NCI-H1092 (cell line): ENCODE measurements at regions not wholly inside any gene's neighbourhood (a gene's known extent, or its start where the extent isn't known, plus 50 kb on each side); places are given as distances from the start of the nearest gene placed in this dataset.
"Not testable (repeated sequence)": the region's sequence is repeated elsewhere in the genome, so short reads cannot be mapped to it uniquely, and the experiment has no call there.

Experiments
- DNase-seq: peaks from one replicate; lab custom pipeline; 2025; lab: John Stamatoyannopoulos, UW

DNA sequence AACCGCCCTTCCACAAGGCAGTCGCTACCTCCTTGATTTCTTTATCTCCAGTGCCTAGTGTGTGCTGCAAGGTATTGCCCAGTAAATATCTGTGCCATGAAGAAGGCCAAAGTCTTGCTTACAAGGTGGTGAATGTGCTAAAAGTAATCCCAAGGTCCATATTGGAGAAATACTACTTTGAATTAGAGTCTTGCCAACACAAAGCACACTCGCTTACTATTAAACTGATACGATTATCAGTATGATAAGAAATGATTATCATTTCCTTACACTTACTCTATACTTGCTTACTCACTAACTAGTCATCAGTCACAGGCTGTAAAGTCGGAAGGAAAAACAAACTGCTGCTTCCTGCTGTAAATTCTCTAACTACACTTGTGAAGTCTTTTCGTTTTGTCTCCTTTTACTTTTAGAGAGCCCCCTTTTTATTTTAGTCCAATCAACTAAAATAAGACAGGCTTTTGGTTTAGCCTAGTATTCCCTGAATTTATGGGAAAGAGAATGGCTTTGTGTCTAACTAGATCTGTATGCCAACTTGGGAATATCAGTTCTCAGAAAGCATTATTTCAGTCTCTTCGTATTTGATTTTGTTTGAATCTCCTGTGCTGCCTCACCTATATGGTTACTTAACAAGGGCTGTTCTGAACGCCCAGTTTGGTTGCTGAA lies 107.1 kb upstream of the TSC22D2 start:
- no peak for DNase-seq

GRCh38 chr3:150300388-150300787 lies 107.7 kb upstream of the TSC22D2 start:
- no peak for DNase-seq

DNA sequence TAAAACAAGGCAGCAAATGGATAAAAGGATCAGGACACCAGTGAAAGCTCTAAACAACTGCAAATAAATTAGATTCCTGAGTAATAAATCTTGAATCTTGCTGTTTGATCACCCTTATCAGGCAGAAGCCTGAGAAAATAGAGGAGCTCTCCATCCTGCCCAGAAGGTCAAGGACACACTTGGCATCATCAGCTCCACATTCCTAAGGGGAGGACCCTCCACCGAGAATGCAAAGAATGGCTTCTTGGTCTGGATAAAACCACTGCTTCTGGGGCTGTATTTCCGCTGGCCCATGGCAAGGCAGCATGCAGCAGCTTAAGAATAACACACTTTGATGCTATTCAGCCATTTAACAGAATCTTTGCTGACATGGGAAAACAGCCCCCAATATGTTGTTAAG lies 108.9 kb upstream of the TSC22D2 start:
- DNase-seq: no peak

DNA sequence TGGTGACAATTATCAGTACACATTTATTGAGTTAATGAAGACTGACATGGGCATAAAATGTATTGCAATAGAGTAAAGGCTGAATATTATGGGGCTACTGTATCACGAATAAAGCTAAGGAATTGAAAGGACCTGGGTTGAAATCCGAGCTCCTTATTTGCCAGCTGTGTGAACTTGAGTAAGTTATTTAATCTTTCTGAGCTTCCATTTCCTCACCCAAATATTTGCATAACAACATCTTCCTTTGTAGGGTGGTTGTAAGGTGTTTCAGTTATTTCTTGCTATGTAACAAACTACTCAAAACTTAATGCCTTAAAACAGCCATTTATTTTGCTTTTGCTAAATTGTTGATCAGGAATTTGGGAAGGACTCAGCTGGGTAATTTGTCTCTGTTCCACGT lies 111.1 kb upstream of the TSC22D2 start:
- DNase-seq: no peak

GRCh38 chr3:150296123-150296735 lies 111.9 kb upstream of the TSC22D2 start:
- no peak for DNase-seq

DNA sequence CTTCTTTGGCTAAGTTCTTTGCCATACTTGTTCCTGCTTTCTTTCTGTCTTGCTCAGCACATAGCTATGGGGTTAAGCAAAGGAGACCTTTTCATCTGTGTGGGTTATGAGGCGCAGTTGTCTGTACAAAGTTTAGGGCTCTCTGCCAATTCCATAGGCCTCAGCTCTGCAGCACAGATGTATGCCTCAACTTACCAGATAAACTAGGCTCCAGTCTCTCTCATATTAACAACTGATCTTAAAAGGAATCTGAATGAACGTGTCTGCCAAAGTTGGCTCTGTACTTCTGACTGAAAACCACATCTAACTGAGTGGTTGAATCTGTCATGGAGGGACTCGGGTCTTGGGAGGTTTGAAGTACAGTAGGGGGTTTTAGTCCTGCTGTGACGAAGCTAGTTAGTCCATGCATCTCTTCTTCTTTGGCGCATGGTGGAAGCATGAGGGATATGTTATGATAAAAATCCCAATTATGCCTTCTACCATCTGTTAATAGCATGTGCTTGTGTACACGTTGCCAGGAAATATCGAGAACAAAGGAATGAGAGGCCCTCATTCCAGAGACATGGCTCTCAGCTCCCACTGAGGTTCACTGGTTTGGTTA lies 114.6 kb upstream of the TSC22D2 start:
- no peak for DNase-seq

- no peak for DNase-seq
These were observed 115.2 kb upstream of the TSC22D2 start for GRCh38 chr3:150292891-150293290.

GRCh38 chr3:150291515-150291914 lies 116.6 kb upstream of the TSC22D2 start:
- no peak for DNase-seq

DNA sequence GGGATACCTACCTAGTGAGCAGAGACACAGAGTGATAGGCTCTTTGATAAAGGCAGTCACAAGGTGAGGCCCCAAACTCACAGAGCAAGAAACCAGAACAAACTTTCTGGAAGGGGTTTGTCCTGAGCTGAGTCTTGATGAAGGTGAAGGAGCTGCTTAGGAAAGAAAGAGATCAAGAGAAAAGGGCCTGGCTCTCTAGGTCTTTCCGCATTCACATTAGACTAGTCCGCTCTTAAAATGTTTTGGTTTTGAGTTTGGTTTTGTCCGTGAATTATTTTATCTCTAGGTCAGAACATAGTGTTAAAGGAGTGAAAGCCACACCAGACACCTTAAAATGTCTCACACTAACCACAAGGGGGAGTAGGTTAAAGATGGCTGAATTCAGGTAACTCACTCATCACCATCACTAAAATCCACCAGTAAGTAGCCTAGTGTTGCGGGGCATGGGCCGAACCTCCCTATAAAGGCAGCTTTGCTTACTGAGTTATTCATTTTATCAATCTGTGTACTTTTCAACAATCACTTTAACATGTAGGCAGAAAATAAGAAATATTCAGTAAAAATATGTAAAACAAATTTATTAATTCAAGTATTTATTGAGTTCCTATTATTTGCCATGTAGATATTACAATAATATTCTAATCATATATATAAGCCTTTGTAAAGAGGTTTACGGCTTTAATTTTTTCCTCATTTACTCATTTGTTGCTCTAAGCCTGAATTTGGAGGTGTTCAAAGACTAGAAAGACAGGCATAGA lies 121.5 kb upstream of the TSC22D2 start:
- peak; percentile 22 for DNase-seq

DNA sequence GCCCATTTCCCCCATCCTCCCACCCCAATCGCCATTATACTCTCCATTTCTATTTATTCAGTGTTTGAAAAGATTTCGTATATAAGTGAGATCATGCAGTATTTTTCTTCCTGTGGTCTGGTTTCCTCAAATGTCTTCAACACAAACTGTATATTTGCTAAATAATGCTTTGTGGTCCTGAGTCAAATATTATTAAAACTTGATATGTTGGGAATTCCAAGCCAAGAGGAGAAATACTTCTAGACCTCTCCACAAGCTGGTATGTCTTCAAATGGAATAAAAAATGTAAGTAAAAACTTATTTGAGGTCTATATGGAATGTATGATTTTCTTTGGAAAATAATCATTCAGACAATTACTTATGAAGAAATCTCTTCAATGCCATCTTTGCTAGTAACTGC lies 122.5 kb upstream of the TSC22D2 start:
- no peak for DNase-seq

- DNase-seq: no peak
These were observed 129.2 kb upstream of the TSC22D2 start for GRCh38 chr3:150278843-150279381.

DNA sequence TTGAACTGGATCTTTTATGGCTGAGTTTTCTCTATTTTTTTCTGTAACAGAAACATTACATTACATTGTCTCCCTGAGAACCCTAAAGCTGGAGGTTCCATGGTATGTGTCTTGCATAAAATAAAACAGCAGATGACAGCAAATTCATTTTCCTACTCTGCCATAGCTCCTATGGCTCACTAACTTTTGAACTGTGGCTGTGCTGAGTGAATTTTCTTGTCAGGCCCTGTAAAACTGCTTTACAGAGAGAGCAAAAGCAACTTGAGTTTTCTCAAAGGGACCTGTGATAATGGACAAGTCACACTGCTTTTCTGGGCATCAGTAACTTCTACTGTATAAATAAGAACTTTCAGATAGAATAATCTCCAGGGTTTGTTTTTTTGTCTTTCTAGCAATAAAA lies 129.9 kb upstream of the TSC22D2 start:
- no peak for DNase-seq

DNA sequence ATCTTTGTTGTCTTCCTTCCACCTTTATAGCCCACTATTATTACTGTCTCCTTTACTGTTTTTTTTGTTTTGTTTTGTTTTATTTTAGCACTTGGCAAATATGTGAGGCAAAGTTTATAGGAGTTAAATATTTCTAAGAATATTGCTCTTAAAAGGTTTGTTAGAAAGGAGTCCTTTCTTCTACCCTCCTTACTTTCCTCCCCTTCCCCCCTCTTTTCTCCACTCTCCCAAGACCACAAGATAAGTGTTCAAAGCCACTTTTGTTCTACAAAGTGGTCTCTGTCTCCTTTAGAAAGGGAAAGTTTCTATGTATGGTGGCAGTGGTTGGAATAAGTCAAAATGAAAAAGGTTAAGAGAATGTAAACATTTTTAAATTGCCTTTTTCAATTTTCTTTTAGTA lies 130.7 kb upstream of the TSC22D2 start:
- no peak for DNase-seq

DNA sequence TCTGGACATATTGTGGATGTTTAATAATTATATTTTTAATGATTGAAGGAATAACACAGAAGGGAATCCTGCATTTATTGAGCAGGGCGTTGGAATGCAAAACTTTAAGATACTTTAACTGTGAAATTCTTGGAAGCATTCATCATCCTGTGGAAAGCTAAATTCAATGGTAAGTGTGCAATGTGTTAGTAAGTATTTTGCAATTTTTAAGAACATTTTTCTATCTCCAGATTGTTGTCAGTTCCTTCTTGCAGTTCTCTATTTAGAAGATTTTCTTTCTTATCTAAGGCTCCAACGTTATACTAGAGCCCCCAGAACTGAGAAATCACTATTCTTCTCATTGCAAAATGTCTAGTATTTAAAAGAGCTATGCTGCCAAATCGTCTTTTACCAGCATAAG lies 132.2 kb upstream of the TSC22D2 start:
- no peak for DNase-seq

- DNase-seq: no peak
These were observed 133.7 kb upstream of the TSC22D2 start for GRCh38 chr3:150274372-150274771.

- no peak for DNase-seq
These were observed 134.7 kb upstream of the TSC22D2 start for GRCh38 chr3:150273396-150273795.

DNA sequence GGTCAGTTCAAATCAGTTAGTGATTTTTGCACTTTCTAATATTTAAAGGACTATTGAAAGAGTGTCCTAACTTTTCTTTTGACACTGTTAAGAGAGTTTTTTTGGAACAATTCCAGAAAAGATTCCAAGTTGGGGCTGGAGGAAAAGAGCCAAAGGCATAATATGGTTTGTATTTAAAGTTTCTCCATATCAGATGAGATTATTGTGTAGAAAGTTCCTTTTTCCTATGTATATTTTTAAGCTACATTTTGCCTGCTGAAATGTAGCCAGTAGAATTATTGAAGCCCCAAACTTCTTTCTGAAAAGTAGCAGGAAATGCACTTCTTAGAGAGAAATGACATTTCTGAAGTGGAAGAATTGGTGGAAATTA lies 136.5 kb upstream of the TSC22D2 start:
- DNase-seq: no peak

DNA sequence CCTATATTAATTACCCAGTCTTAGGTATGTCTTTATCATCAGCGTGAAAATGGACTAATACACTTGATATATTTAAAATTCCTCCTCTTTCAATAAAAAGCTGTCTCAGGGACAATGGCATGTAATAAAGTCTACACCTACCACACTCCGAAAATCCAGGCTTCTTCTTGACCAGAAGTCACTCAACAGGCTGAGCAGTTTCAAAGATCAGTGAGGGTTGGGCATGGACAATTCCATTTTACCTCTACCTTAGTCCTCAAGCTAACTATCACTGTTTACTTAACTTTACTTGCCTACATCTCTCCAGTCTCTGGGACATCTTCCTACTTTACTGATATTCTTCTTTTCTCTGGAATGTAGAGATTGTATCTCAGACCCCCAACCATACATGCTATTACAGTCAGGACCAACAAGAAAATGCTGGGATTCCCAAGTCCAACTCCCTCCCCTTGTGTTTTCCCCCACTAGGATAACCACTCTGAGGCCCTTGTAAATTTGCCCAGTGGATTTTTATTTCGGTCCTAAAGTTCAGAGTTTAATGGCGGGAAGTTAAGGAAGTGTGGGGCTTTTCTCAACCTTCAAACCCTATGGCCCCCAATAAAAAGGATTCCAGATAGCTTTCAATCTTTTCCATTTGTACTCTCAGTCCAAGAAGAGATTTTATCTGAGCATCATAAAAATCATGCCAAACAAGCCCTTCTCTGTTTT lies 137.1 kb upstream of the TSC22D2 start:
- DNase-seq: no peak

DNA sequence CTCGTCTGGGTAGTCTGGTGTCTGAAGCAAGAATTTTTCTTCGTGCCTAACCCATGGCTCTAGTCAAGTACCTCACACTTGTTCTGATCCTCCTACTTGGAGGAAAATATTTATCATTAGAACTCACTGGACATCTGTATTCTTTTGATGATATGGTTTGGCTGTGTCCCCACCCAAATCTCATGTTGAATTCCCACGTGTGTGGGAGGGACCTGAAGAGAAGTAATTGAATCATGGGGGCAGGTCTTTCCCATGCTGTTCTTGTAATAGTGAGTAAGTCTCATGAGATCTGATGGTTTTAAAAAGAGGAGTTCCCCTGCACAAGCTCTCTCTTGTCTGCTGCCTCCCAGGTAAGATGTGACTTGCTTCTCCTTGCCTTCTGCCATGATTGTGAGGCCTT lies 137.7 kb upstream of the TSC22D2 start:
- not testable (repeated sequence) for DNase-seq

DNA sequence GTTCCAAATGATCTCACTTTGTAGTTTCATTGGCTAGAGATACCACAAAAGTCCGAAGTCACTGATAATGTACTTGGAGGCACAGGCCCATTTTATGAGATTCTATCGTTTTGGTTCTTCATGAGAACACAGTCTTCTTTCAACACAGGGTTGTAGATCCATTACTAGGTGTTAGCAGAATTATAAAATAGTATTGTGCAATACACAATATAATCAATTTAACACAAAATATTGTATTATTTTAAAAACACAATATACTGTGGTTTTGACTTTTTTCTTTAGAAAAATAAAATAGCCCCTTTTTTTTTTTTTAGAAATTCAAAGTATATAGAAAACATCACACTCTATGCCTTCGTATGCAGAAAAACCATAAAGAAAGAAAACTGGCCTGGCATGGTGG lies 138.6 kb upstream of the TSC22D2 start:
- no peak for DNase-seq

GRCh38 chr3:150268426-150269391 lies 139.4 kb upstream of the TSC22D2 start:
- no peak for DNase-seq
